Upper lobe of left lung (tissue), 4 donors: ENCODE measurements at regions not wholly inside any gene's neighbourhood (a gene's known extent, or its start where the extent isn't known, plus 50 kb on each side); places are given as distances from the start of the nearest gene placed in this dataset.

ENCODE experiments used
- EP300 ChIP-seq, 4 donors: sonication (generic); formaldehyde crosslinking; IDR thresholded peaks; one replicate each; pipeline ENCODE4 v1.5.1; 2017; ENCODE audit warnings: antibody characterized with exemption in 4 of 4, control low read depth in 2 of 4
- POLR2AphosphoS5 ChIP-seq, 2 donors: sonication (generic); formaldehyde crosslinking; IDR thresholded peaks; one replicate each; pipeline ENCODE4 v1.5.1; 2017; ENCODE audit warnings: antibody characterized with exemption in 2 of 2
- TF ChIP-seq, protein P1 (sequence below), 6 experiments: fragments of 450-650 bp in 4 of 6; fragments of 200-600 bp in 2 of 6; sonication (generic) in 2 of 6; IDR thresholded peaks; one replicate each; pipeline ENCODE4 v1.5.1; 2016 to 2019; ENCODE audit warnings: antibody characterized with exemption in 6 of 6

DNA sequence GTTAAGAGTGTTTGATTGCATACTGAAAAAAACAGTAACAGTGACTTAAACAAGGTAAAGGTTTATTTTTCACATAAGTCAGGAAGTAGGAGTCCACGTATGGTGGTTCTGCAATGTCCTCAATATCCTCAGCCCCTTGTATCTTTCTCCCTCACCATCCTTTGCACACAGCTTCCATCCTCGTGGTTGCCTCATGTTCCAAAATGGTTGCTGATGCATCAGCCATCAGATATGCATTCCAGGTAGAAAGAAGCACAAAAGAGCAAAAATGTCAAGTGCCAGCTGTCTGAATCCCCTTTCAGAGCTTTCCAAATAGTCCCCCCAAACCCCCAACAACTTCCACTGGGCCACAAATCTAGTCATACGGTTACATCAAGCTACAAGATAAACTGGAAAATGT, 138.1 kb downstream of the SYF2 start:
- no peak for TF ChIP-seq POLR2AphosphoS5 (IDR thresholded peaks at IDR 0.05)
- TF ChIP-seq, protein P1, sequence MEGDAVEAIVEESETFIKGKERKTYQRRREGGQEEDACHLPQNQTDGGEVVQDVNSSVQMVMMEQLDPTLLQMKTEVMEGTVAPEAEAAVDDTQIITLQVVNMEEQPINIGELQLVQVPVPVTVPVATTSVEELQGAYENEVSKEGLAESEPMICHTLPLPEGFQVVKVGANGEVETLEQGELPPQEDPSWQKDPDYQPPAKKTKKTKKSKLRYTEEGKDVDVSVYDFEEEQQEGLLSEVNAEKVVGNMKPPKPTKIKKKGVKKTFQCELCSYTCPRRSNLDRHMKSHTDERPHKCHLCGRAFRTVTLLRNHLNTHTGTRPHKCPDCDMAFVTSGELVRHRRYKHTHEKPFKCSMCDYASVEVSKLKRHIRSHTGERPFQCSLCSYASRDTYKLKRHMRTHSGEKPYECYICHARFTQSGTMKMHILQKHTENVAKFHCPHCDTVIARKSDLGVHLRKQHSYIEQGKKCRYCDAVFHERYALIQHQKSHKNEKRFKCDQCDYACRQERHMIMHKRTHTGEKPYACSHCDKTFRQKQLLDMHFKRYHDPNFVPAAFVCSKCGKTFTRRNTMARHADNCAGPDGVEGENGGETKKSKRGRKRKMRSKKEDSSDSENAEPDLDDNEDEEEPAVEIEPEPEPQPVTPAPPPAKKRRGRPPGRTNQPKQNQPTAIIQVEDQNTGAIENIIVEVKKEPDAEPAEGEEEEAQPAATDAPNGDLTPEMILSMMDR (IDR thresholded peaks at IDR 0.05) = no peak
- no peak for TF ChIP-seq EP300 (IDR thresholded peaks at IDR 0.05)
